Skeletal muscle satellite cell (primary cell): ENCODE measurements at regions not wholly inside any gene's neighbourhood (a gene's known extent, or its start where the extent isn't known, plus 50 kb on each side); places are given as distances from the start of the nearest gene placed in this dataset.

Source experiments
- H3K27me3 ChIP-seq: 2 replicates; pipeline ENCODE4 v1.7.0; 2013; ENCODE audit warnings: low read length; ENCODE audit not compliant: control insufficient read depth, insufficient read depth
- H3K36me3 ChIP-seq: 2 replicates; pipeline ENCODE4 v1.7.0; 2013; ENCODE audit warnings: mild to moderate bottlenecking, control low read depth, low read length; ENCODE audit not compliant: insufficient read depth
- H3K4me1 ChIP-seq: 2 replicates; pipeline ENCODE4 v1.7.0; 2013; ENCODE audit warnings: low read length; ENCODE audit not compliant: control insufficient read depth, insufficient read depth
- H3K4me2 ChIP-seq: 2 replicates; pipeline ENCODE4 v1.7.0; 2013; ENCODE audit warnings: mild to moderate bottlenecking, low read length
- H3K4me3 ChIP-seq: 2 replicates; pipeline ENCODE4 v1.7.0; 2013; ENCODE audit warnings: low read length
- H3K9ac ChIP-seq: 2 replicates; pipeline ENCODE4 v1.7.0; 2013; ENCODE audit warnings: mild to moderate bottlenecking, low read depth, low read length, moderate library complexity
- H3K9me3 ChIP-seq: replicated peaks from 2 replicates; pipeline ENCODE4 v1.7.0; 2013; ENCODE audit warnings: mild to moderate bottlenecking, control low read depth, low read length

GRCh38 chr9:2243666-2244555 lies 228.8 kb downstream of the SMARCA2 start:
- H3K4me3 ChIP-seq: no peak overlapping the region
- H3K4me1 ChIP-seq: peaks cover 8% of the 10 kb centered on the region
- no peaks in the 10 kb centered on the region for H3K9me3 ChIP-seq
- no peaks in the 10 kb centered on the region for H3K36me3 ChIP-seq
- peaks cover 7% of the 10 kb centered on the region for H3K27me3 ChIP-seq
- H3K4me2 ChIP-seq: no peak overlapping the region
- H3K9ac ChIP-seq: no peak overlapping the region

GRCh38 chr9:2247340-2247739 lies 232.2 kb downstream of the SMARCA2 start:
- Histone ChIP-seq H3K9me3 (no peaks in the 10 kb centered on the region), H3K4me1 (peaks cover 7% of the 10 kb centered on the region), H3K27me3 (peaks cover 12% of the 10 kb centered on the region), H3K9ac (no peak overlapping the region), H3K4me2 (no peak overlapping the region), H3K36me3 (no peaks in the 10 kb centered on the region), H3K4me3 (no peak overlapping the region)

DNA sequence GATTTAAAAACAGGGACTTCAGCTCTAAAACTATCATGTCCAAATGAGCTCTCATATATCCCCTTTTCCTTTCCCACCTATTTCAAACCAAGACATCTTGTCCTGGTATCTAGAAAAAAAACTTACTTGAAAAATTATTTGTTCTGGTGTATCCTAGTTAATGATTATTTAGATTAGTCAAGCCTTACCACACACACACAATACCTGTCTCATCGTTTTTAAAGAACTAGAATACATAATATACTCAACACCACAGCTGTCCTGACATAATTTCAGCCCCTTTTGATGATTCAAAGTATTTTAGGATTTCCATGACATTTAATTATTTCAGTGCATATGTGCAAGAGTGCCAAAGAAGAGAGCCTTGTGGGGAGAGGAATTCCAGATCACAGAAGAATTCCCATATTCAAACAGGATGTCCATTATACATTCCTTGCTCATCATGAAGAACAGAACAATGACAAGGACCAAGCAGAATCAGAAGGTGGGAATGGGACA lies 233.7 kb downstream of the SMARCA2 start:
- Histone ChIP-seq H3K4me3 (no peak overlapping the region), H3K4me1 (no peaks in the 10 kb centered on the region)

DNA sequence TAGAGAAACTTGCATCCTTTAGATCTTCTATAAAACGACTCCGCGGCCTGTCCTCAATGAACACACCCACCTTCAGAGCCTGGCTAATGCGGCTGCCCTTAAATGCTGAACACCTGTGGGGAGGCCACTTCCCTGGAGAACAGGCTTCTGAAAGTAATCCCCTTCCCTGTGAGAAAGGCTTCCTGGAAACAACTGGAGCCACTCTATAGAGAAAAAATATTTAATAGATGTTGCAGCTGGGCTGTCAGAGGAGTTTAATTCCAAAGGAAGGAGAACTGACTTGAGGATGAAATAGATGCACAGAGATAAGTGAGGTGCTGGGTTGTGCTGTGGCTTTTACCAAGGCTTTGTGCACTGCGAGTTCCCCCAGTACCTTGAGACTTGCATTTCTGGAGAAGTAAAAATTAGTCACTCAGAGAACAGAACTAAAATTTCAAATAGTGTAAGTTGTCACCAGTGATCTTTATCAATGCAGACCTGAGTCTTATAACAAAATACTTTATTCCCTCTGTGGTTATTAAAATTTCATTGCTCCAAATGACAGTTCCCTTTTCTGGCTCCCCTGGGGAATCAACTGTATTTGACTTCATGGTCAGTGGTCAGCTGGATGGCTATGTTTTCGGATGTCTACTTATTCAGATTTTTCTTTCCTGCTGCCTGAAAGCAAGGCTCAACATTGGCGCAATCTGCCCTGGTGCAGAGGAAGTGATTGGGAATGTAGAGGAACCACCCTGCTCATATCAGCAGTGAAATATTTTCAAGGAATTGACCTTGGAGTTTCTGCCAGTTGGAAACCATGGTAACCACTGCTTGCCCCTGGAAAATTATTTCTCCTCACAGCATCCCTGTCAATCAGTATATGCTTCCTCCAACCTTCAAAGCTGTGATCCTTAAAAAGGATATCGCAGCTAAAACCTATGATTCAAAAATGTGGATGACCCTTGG lies 238.8 kb downstream of the SMARCA2 start:
- Histone ChIP-seq H3K27me3 (peaks cover 6% of the 10 kb centered on the region), H3K4me2 (no peak overlapping the region), H3K9ac (no peak overlapping the region), H3K9me3 (no peaks in the 10 kb centered on the region), H3K36me3 (no peaks in the 10 kb centered on the region), H3K4me3 (no peak overlapping the region), H3K4me1 (no peaks in the 10 kb centered on the region)

More for the DNA sequence above, 233.7 kb downstream of the SMARCA2 start:
- Histone ChIP-seq H3K36me3 (no peaks in the 10 kb centered on the region), H3K4me2 (no peak overlapping the region), H3K9me3 (no peaks in the 10 kb centered on the region), H3K27me3 (peaks cover 6% of the 10 kb centered on the region), H3K9ac (no peak overlapping the region)

GRCh38 chr9:2255128-2255527 lies 240.0 kb downstream of the SMARCA2 start:
- Histone ChIP-seq H3K4me3 (no peak overlapping the region), H3K9ac (no peak overlapping the region), H3K27me3 (peaks cover 6% of the 10 kb centered on the region), H3K36me3 (no peaks in the 10 kb centered on the region), H3K9me3 (no peaks in the 10 kb centered on the region), H3K4me1 (no peaks in the 10 kb centered on the region), H3K4me2 (no peak overlapping the region)

DNA sequence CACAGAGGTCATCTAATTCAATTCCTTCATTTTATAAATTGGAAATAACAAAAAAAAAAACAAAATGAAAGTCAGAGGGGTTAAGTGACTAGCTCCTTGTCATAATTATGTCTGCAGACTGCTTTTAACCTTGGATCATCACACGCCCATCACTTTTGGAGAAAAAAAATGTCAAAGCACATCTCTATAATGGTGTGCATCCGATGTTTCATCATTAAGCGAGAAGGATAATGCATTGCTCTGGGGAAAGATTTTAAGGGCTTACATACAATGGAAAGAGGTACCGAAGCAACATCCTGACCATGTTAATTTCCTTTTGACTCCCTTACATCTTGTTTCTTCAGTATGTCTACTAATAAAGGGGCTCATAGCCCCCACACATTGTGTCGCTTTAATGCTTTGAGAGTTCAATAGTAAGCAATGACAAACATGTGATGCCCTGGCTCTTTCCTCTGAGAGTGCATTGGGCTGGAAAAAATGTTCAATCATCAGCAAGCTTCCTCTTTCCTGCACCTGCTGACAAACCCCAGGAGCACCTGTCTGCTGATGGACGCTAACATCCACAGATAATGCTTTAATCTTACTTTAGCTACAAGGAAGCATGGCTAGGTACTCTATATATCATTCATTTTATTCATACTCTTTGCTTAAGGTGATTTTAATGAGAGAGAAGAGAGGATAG lies 242.2 kb downstream of the SMARCA2 start:
- no peak overlapping the region for H3K9ac ChIP-seq
- no peaks in the 10 kb centered on the region for H3K36me3 ChIP-seq
- no peak overlapping the region for H3K4me2 ChIP-seq
- H3K9me3 ChIP-seq: no peaks in the 10 kb centered on the region
- no peaks in the 10 kb centered on the region for H3K27me3 ChIP-seq
- H3K4me3 ChIP-seq: no peak overlapping the region
- peaks cover 11% of the 10 kb centered on the region for H3K4me1 ChIP-seq

GRCh38 chr9:2260417-2261306 lies 245.5 kb downstream of the SMARCA2 start:
- Histone ChIP-seq H3K4me2 (no peak overlapping the region), H3K9ac (no peak overlapping the region), H3K4me1 (peaks cover 11% of the 10 kb centered on the region), H3K4me3 (no peak overlapping the region), H3K27me3 (no peaks in the 10 kb centered on the region), H3K36me3 (no peaks in the 10 kb centered on the region), H3K9me3 (no peaks in the 10 kb centered on the region)

DNA sequence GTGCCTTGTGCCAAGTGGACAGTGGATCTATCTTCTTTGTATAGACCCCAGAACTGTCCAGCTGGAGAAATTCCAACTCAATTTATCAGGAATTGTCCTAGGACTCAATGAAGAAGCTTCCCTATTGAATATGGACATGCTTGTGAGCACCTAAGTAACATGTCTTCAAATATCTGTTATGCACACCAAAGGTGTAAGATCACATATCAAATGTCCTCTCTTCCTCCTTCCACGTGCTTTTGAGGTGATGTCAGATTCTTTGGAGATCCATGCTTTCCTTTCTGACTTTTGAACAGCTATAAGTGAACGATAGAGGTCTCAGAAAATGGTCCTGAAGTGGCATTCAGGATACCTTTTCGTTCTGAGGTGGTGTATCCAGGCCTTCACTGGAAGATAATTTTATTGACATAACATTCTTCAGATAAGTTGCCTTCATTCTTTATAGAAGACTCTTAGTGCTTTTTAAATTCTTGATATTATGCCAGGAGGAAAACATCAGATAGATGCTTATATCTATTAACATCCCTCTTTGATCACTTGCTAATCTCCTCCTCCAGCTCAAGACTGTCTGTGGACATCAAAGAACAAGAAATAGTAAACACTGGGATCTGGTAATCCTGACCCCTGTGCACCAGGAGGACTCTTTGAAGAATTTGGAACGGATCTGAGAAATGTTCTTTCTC lies 246.4 kb downstream of the SMARCA2 start:
- Histone ChIP-seq H3K4me1 (peaks cover 11% of the 10 kb centered on the region), H3K9ac (no peak overlapping the region), H3K4me3 (no peak overlapping the region), H3K4me2 (no peak overlapping the region), H3K27me3 (no peaks in the 10 kb centered on the region), H3K36me3 (no peaks in the 10 kb centered on the region), H3K9me3 (no peaks in the 10 kb centered on the region)

- Histone ChIP-seq H3K9ac (no peak overlapping the region), H3K27me3 (no peaks in the 10 kb centered on the region), H3K36me3 (no peaks in the 10 kb centered on the region), H3K4me2 (no peak overlapping the region), H3K4me1 (peaks cover 11% of the 10 kb centered on the region), H3K9me3 (no peaks in the 10 kb centered on the region), H3K4me3 (no peak overlapping the region)
These were observed 247.4 kb downstream of the SMARCA2 start for GRCh38 chr9:2262386-2263071.

DNA sequence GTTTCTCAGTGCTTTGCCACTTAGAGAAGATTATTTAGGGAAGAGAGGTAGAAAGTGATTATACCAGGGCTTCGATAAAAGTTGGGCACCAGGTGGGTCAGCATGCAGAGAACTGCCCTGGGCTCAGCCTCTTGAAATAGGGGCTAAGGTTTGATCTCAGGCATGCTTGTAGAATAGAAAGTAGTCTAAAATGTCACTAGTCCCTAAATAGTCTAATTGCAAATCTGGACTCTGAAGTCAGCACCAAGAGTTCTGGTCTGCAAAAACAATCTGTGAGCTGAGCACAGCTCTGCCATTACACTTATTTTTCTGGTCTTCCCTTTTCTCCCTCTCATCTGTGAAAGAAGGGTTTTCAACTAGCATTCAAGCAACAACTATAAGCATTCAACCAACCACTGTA lies 248.0 kb downstream of the SMARCA2 start:
- peaks cover 11% of the 10 kb centered on the region for H3K4me1 ChIP-seq
- H3K9ac ChIP-seq: no peak overlapping the region
- no peak overlapping the region for H3K4me2 ChIP-seq
- peaks cover 3% of the 10 kb centered on the region for H3K27me3 ChIP-seq
- no peaks in the 10 kb centered on the region for H3K36me3 ChIP-seq
- no peak overlapping the region for H3K4me3 ChIP-seq
- H3K9me3 ChIP-seq: no peaks in the 10 kb centered on the region
